MM.1S (cell line): ENCODE measurements at regions not wholly inside any gene's neighbourhood (a gene's known extent, or its start where the extent isn't known, plus 50 kb on each side); places are given as distances from the start of the nearest gene placed in this dataset.

ENCODE experiments used
- CTCF ChIP-seq: fragments of 300-600 bp; sonication (generic); IDR thresholded peaks from 2 replicates; pipeline ENCODE4 v1.5.1; 2016; ENCODE audit warnings: antibody characterized with exemption, low read length, mixed read lengths
- EZH2 ChIP-seq: fragments of 300-600 bp; sonication (generic); optimal IDR thresholded peaks from 2 replicates; pipeline ENCODE3; 2017; ENCODE audit warnings: low read depth, mild to moderate bottlenecking, antibody characterized with exemption, low read length, mixed read lengths
- EZH2phosphoT487 ChIP-seq: fragments of 300-600 bp; sonication (generic); IDR thresholded peaks from 2 replicates; pipeline ENCODE4 v1.6.1; 2018; ENCODE audit warnings: antibody characterized with exemption, low read length

- no peak for TF ChIP-seq EZH2
- no peak for TF ChIP-seq CTCF
- no peak for TF ChIP-seq EZH2phosphoT487
Measured at GRCh38 chr10:85266808-85267207, 938.4 kb downstream of the CCSER2 start.
